ENCODE measurements at regions not wholly inside any gene's neighbourhood (a gene's known extent, or its start where the extent isn't known, plus 50 kb on each side); places are given as distances from the start of the nearest gene placed in this dataset.

- Histone ChIP-seq H3K4me1 (no peaks in the 10 kb centered on the region), H3K9ac (no peak overlapping the region), H3K4me2 (no peak overlapping the region), H3F3A (ENCODE audit: low read depth) (no peaks in the 10 kb centered on the region), H3K79me2 (ENCODE audit: low read depth) (no peaks in the 10 kb centered on the region), H3K9me3 (ENCODE audit: low read depth) (no peaks in the 10 kb centered on the region), H3K4me3 (no peak overlapping the region), H3K36me3 (no peaks in the 10 kb centered on the region), H3K27me3 (no peaks in the 10 kb centered on the region), H2AFZ (replicated peaks) (no peak overlapping the region), H3K27ac (no peak overlapping the region), H4K20me1 (ENCODE audit: low read depth) (no peaks in the 10 kb centered on the region)
- Mint-ChIP-seq H3K4me3 (no peak overlapping the region), H3K27ac (no peak overlapping the region), H3K4me1 (no peaks in the 10 kb centered on the region), H3K36me3 (no peaks in the 10 kb centered on the region), H3K27me3 (ENCODE audit: insufficient read depth, low read depth) (peaks cover 7% of the 10 kb centered on the region), H3K9me3 (peaks cover 6% of the 10 kb centered on the region)
- no peak for TF ChIP-seq EZH2 (IDR thresholded peaks at IDR 0.05)
- no peak for TF ChIP-seq EZH2phosphoT487 (IDR thresholded peaks at IDR 0.05)
- TF ChIP-seq CTCF (IDR thresholded peaks at IDR 0.05), result no peak
- no peak for DNase-seq (ENCODE audit: low spot score)
These were observed 356.6 kb upstream of the JAG1 start for GRCh38 chr20:11030351-11030750.

GRCh38 chr20:11031300-11031699, 357.5 kb upstream of the JAG1 start:
- H3K27ac ChIP-seq, result no peak overlapping the region
- no peak for TF ChIP-seq EZH2 (IDR thresholded peaks at IDR 0.05)
- TF ChIP-seq EZH2phosphoT487 (IDR thresholded peaks at IDR 0.05), result no peak
- no peak for TF ChIP-seq CTCF (IDR thresholded peaks at IDR 0.05)
- H3K79me2 ChIP-seq (ENCODE audit: low read depth), result no peaks in the 10 kb centered on the region
- no peak for DNase-seq (ENCODE audit: low spot score)
- Mint-ChIP-seq H3K27me3 (ENCODE audit: insufficient read depth, low read depth) (peaks cover 7% of the 10 kb centered on the region), H3K4me1 (no peaks in the 10 kb centered on the region), H3K27ac (no peak overlapping the region), H3K9me3 (peaks cover 6% of the 10 kb centered on the region), H3K4me3 (no peak overlapping the region), H3K36me3 (no peaks in the 10 kb centered on the region)
- no peak overlapping the region for H3K9ac ChIP-seq
- H3K27me3 ChIP-seq, result no peaks in the 10 kb centered on the region
- no peaks in the 10 kb centered on the region for H3F3A ChIP-seq (ENCODE audit: low read depth)
- no peak overlapping the region for H3K4me2 ChIP-seq
- H3K4me3 ChIP-seq, result no peak overlapping the region
- H3K36me3 ChIP-seq, result no peaks in the 10 kb centered on the region
- H2AFZ ChIP-seq (replicated peaks), result no peak overlapping the region
- no peaks in the 10 kb centered on the region for H3K4me1 ChIP-seq
- no peaks in the 10 kb centered on the region for H3K9me3 ChIP-seq (ENCODE audit: low read depth)
- no peaks in the 10 kb centered on the region for H4K20me1 ChIP-seq (ENCODE audit: low read depth)

GRCh38 chr20:11032611-11033010, 358.8 kb upstream of the JAG1 start:
- Histone ChIP-seq H3K27ac (no peak overlapping the region), H3K4me1 (no peaks in the 10 kb centered on the region), H2AFZ (replicated peaks) (no peak overlapping the region), H4K20me1 (ENCODE audit: low read depth) (no peaks in the 10 kb centered on the region), H3K4me2 (no peak overlapping the region), H3K79me2 (ENCODE audit: low read depth) (no peaks in the 10 kb centered on the region), H3F3A (ENCODE audit: low read depth) (no peaks in the 10 kb centered on the region), H3K4me3 (no peak overlapping the region), H3K36me3 (no peaks in the 10 kb centered on the region), H3K9me3 (ENCODE audit: low read depth) (no peaks in the 10 kb centered on the region), H3K27me3 (no peaks in the 10 kb centered on the region), H3K9ac (no peak overlapping the region)
- no peaks in the 10 kb centered on the region for H3K36me3 Mint-ChIP-seq
- H3K4me3 Mint-ChIP-seq, result no peak overlapping the region
- H3K4me1 Mint-ChIP-seq, result no peaks in the 10 kb centered on the region
- TF ChIP-seq CTCF (IDR thresholded peaks at IDR 0.05), result no peak
- no peak for TF ChIP-seq EZH2 (IDR thresholded peaks at IDR 0.05)
- no peak for TF ChIP-seq EZH2phosphoT487 (IDR thresholded peaks at IDR 0.05)
- DNase-seq (ENCODE audit: low spot score), result no peak
- H3K9me3 Mint-ChIP-seq, result peaks cover 6% of the 10 kb centered on the region
- H3K27me3 Mint-ChIP-seq (ENCODE audit: insufficient read depth, low read depth), result peaks cover 3% of the 10 kb centered on the region
- no peak overlapping the region for H3K27ac Mint-ChIP-seq

GRCh38 chr20:11034025-11034424, 360.2 kb upstream of the JAG1 start:
- H3K9me3 Mint-ChIP-seq, result peaks cover 6% of the 10 kb centered on the region
- H3K36me3 ChIP-seq, result no peaks in the 10 kb centered on the region
- H2AFZ ChIP-seq (replicated peaks), result no peak overlapping the region
- no peaks in the 10 kb centered on the region for H3K27me3 ChIP-seq
- no peak overlapping the region for H3K27ac Mint-ChIP-seq
- no peaks in the 10 kb centered on the region for H3K36me3 Mint-ChIP-seq
- no peaks in the 10 kb centered on the region for H4K20me1 ChIP-seq (ENCODE audit: low read depth)
- H3K79me2 ChIP-seq (ENCODE audit: low read depth), result no peaks in the 10 kb centered on the region
- H3K4me3 ChIP-seq, result no peak overlapping the region
- no peaks in the 10 kb centered on the region for H3K9me3 ChIP-seq (ENCODE audit: low read depth)
- peaks cover 2% of the 10 kb centered on the region for H3K27me3 Mint-ChIP-seq (ENCODE audit: insufficient read depth, low read depth)
- no peaks in the 10 kb centered on the region for H3K4me1 Mint-ChIP-seq
- no peak for DNase-seq (ENCODE audit: low spot score)
- no peak overlapping the region for H3K9ac ChIP-seq
- no peak overlapping the region for H3K4me2 ChIP-seq
- no peak overlapping the region for H3K4me3 Mint-ChIP-seq
- no peaks in the 10 kb centered on the region for H3K4me1 ChIP-seq
- no peak overlapping the region for H3K27ac ChIP-seq
- H3F3A ChIP-seq (ENCODE audit: low read depth), result no peaks in the 10 kb centered on the region
- TF ChIP-seq CTCF (IDR thresholded peaks at IDR 0.05) (no peak), EZH2 (IDR thresholded peaks at IDR 0.05) (no peak), EZH2phosphoT487 (IDR thresholded peaks at IDR 0.05) (no peak)
